ENCODE measurements at regions not wholly inside any gene's neighbourhood (a gene's known extent, or its start where the extent isn't known, plus 50 kb on each side); places are given as distances from the start of the nearest gene placed in this dataset.
"Not testable (repeated sequence)": the region's sequence is repeated elsewhere in the genome, so short reads cannot be mapped to it uniquely, and the experiment has no call there.

- no peak for DNase-seq
Observed at GRCh38 chr3:127413871-127414270, 126.0 kb upstream of the PRR20G start.

- DNase-seq = no peak
Observed at GRCh38 chr3:127413318-127413673, 125.5 kb upstream of the PRR20G start.

DNA sequence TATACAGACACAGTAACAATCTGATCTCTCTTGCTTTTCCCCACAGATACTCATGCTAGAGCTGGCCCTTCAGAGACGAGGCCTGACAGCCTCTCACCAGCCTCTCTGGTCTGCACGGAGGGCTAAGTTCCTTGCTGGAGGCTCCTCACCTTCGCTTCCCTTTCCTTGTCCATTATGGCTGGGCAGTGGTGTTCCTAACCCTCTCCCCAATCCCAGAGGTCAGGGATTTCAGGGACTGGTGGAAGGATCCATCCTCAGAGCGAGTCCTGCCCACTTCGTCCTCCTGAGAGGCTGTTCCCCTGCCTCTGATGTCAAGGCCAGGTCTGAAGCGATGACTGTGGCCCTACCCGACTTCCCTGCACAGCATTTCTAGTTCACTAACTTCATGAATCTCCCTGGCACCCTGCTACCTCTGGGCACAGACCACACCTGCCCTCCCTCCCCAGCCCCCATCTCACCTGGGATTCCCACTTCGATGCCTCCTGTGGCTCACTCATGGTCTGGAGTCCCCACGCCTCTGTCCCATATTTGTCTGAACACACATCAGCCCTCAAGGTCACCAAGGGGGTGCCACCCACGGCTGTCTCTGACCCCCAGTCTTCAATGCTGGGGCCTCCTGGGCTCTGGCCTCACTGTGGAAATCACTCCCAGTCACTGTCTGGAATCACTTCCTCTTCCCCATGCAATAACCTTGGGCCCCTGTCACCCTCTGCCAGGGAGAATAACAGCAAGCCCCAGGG is 124.9 kb upstream of the PRR20G start:
- DNase-seq = no peak

DNA sequence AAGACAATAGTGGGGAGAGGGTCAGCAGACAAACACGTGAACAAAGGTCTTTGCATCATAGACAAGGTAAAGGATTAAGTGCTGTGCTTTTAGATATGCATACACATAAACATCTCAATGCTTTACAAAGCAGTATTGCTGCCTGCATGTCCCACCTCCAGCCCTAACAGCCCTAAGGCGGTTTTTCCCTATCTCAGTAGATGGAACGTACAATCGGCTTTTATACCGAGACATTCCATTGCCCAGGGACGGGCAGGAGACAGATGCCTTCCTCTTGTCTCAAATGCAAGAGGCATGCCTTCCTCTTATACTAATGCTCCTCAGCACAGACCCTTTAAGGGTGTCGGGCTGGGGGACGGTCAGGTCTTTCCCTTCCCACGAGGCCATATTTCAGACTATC is 124.0 kb upstream of the PRR20G start:
- not testable (repeated sequence) for DNase-seq

DNA sequence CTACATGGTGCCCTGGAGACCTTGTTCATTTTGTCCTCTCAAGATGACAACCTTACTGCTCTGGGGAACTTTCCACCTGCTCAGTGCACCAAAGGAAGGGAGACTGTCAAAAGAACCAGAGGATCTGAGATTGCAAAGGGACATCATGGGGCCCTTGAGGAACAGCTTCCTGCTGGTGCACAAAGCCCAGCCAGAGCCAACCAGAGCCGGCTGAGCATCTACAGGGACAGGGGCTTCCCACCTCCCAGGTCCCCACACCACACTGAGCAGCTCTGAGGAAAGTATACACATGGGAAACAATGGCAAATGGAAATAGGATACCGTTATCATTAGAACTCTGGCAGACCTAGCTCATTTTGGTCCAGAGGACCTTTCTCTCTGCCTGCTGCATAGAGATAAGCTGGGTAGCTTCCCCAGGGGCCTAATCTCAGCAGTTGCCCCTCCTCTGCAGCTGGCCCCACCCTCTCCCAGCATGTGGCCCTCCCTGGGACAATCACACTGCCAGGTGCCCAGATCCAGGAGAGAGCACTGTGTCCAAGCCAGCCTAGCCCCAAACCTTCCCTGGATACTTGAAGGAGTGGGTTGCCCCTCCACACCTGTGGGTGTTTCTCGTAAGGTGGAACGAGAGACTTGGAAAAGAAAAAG is 123.4 kb upstream of the PRR20G start:
- DNase-seq = no peak

- DNase-seq = no peak
Observed at GRCh38 chr3:127410678-127411077, 122.8 kb upstream of the PRR20G start.

DNA sequence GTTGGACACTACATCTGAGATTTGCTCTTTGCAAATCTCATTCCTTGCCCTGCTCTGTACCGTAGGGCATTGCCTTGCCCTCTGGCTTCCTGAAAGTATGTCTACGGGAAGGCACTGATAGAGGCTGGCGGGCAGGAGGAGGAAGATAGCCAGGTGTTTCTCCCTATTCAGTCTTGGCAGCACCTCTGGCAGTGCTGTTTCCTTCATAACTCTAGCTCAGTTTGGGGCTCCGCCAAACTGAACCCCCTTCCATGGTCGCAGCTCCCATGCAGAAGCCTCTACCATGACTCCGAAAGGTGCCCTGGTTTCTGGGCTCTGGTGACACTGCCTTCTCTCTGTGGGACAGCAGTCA is 122.3 kb upstream of the PRR20G start:
- DNase-seq = no peak

DNA sequence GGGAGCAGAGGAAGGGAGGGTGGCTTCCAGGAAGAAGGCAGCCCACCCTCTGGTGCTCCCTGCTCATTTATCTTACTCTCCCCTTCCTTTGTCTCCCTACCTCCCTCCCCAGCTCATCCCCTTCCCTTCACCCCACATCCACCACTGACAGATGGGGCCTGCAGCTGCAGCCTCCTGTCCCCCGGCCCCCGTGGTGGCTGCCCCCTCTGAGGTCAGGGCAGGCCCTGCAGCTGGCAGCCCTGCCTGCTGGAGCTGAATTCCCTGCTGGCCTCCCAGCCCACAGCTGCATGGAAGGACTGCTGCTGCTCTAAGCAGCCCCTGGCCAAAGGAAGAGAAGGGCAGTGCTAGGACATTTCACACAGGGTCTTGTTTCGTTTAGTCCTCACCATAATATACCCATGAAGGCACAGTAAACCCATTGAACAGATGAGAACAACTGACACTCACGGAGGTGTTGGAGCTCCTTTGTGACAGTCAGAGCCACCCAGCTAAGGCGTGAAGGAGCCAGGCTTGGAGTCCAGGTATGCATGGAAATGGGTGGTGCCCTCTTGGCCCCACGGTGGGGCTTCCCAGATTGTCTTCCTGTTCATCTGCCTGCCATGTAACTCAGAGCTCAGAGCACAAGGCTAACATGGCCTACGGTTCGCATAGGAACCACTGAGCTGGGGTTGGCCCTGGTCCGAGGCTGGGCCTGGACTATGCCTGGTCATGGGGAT is 121.7 kb upstream of the PRR20G start:
- no peak for DNase-seq

DNA sequence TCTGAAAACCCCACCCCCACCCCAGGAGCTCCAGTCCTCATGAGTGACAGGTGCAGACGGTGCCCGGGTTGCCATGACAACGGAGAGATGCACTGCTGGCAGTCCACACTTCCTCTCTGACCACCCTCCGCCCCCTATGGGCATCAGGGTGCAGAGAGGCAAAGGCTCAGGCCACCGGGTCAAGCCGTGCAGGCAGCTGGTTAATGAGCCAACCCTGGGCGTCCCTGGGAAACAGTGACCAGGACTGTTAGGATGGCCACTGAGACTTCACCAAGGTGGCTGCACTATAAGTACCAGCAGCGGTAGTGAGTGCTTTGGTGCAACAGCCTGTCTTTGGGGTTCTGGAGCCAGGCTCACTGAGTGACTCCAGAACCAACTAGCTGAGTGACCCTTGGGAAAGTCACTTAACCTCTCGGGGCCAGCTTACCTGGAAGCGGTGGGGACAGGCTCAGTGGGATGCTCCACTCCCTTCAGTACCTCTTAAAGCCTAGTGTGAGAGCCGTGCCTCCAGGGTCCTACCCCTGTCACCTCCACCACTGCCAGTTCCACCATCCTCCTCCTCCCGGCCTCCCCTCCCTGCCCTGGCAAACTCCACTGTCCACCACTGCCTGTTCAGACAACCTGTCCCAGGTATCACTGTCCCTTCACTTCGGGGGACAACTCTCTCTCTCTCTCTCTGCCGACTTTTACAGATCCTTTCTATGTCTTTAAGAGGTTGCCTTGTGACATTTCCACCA is 121.0 kb upstream of the PRR20G start:
- DNase-seq = no peak

GRCh38 chr3:127408022-127408683 is 120.3 kb upstream of the PRR20G start:
- DNase-seq = no peak

DNA sequence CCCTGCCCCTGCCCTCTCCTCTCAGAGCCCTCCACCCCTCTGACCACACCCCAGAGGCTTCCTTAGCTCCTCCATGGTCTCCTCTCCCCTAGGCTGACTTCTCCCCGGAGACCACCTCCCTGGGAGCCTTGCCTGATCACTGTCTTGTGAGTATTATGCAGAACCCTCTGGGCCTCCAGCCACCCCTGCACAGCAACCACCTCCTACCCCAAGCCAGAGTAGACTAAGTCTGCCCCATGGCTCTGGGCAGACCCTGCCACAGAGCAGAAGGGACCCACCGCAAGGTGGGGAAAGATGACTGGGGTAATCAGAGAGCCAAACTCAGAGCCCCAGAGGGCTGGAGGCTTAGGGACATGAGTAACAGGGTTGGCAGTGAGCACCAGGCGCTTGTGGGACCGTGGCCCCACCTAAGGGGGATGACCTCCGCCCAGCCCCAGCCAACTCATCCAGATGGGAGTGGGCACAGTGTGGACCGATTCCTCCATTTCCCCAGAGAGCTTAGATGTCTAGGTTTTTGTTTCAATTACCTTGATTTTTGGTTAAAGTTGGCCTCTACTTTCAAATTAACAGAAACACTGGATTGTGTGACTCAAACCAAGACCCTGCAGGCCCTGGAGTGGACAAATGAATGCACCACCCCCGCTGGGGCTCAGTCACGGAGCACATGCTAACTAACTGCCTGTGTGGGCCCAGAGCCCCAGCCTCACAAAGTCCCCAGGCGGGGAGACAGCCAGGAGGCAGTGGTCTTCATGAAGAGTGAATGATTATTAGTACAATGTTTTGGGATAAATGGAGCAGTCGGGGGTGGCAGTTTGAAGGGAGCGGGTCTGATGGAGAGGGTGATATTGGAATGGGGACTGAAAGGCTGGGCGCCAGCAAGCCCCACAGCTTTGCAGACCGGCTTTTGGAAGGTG is 119.4 kb upstream of the PRR20G start:
- DNase-seq = no peak

DNA sequence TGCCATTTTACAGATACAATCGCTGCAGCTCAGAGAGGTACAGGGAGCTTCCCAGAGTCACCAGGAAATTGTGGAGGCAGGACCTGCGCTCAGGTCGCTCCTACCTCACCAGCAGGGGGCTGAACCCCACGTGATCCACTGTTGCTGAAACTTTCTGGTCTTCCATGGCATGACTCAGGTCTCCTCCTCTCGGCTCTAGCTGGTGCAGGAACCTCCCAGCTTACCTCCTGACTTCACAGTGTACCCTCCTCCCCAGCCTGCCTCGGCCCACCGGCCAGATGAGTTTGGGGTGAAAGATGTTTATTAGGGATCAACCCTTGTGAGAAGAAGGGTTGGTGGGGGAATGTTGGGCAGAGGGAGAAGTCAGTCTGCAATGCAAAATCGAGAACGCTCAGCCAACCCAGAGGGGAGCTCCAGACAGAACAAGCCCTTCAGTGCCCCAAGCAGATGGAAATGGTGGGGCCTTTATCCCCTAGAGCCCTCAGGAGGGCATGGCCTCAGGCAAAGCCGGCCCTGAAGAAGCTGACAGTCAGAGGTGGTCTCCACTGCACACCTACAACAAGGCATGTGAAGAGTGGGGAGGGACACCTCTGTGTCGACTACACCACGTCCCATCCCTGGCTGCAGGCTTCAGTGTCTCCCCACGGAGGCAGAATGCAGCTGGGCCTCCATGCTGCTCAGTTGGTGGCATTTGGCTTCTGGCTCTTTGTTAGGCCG is 118.6 kb upstream of the PRR20G start:
- DNase-seq = peak; percentile 7

DNA sequence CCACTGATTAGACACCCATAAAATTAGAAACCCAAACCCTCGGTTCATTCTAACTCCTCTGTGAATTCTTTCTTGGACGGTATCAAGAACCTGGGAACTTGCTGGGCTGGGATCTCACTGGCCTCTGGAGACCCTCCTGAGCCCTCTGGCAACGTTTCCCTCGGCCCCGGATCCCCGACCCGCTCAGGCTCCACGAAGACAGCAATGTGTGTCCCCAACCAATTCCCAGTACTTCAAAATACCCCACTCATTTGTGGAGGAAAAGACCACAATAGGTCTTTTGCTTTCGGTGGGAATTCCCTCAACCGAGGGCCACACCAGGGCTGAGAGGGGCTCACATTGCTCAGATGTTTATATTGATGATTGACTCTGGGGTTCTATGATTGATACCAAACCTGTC is 117.9 kb upstream of the PRR20G start:
- DNase-seq = no peak

GRCh38 chr3:127405010-127405598 is 117.3 kb upstream of the PRR20G start:
- DNase-seq = no peak

- no peak for DNase-seq
Observed at GRCh38 chr3:127404221-127405009, 116.6 kb upstream of the PRR20G start.

GRCh38 chr3:127403795-127404194 is 115.9 kb upstream of the PRR20G start:
- DNase-seq = no peak

DNA sequence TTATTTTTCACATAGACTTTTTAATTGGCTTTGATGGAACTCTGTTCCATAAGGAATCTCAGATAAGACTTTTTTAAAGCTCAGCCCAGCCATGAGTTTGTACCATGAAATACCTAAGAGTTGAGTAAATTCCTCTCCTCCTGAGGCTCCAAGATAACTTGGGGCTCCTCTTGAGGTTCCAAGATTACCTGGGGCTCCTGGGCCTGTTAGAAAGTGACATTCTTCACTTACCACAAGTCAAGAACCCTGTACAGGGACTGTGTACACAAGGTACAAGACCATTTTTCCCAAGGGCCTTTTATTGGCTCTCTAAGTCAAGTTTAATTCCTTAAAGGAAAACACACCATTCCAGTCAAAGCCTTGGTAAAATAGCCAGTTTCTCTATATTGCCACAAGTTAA is 111.3 kb upstream of the PRR20G start:
- DNase-seq = no peak

- no peak for DNase-seq
Observed at GRCh38 chr3:127396473-127396872, 108.6 kb upstream of the PRR20G start.

DNA sequence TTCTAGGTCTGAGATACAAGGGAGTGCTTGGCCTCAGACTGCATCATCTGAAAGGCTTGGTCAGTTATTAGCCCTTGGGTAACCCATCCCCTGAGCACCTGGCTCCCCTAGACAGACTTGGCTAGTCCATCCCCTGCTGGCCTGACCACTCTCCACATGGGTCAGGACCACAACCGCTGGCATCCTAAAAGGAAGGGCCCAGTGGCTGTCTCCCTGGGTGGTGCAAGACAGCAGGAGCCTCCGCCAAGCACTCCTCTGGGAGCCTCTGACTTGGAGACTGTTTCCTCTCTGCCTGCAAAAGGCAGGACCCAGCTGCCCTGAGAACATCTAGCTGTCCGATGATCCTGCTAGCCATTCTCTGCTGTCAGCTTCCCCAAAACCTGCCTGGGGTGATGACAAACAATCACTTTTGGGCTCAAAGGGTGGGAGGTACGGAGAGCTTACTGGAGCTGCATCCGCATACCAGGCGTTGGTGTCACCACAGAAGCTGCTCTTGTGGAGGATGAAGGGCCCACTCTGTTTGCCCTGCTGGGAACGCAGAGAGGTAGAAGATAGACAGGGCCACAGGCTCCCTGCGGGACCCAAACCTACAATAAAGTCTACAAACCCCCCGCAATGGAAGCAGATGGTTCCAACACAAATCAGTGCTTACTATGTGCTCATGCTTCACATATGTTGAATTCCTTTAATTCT is 108.0 kb upstream of the PRR20G start:
- DNase-seq = peak; percentile 43

Measured in fibroblast of skin of back (primary cell).